Ovary (tissue), 7 donors: ENCODE measurements at regions not wholly inside any gene's neighbourhood (a gene's known extent, or its start where the extent isn't known, plus 50 kb on each side); places are given as distances from the start of the nearest gene placed in this dataset.

Experiments
- DNase-seq, 5 donors: peaks; one replicate each; pipeline ENCODE4 v3.0.0-alpha.2; 2019 to 2020
- H3K27ac ChIP-seq, 2 donors: fragments of 200-600 bp; one replicate each; pipeline versions ENCODE4 v1.5.1 to v1.8.0; 2019 to 2022
- H3K27me3 ChIP-seq: fragments of 200-600 bp; one replicate; pipeline ENCODE4 v1.8.0; 2022
- H3K36me3 ChIP-seq: fragments of 200-600 bp; sonication (generic); one replicate; pipeline ENCODE4 v1.5.1; 2019
- H3K4me1 ChIP-seq: one replicate; pipeline ENCODE4 v1.8.1; 2013; ENCODE audit warnings: mild to moderate bottlenecking, moderate library complexity; ENCODE audit not compliant: insufficient read depth
- H3K4me3 ChIP-seq: fragments of 200-600 bp; sonication (generic); one replicate; pipeline ENCODE4 v1.5.1; 2017
- H3K9me3 ChIP-seq, 2 donors: fragments of 200-600 bp in 1 of 2; sonication (generic) in 1 of 2; one replicate each; pipeline versions ENCODE4 v1.5.1 to v1.8.1; 2013 to 2019; ENCODE audit warnings: mild to moderate bottlenecking in 1 of 2, moderate library complexity in 1 of 2
- EP300 ChIP-seq: sonication (generic); formaldehyde crosslinking; IDR thresholded peaks from one replicate; pipeline ENCODE4 v1.6.1; 2017; ENCODE audit warnings: antibody characterized with exemption
- POLR2A ChIP-seq: fragments of 450-650 bp; IDR thresholded peaks from one replicate; pipeline ENCODE4 v1.6.1; 2017; ENCODE audit warnings: antibody characterized with exemption, mild to moderate bottlenecking, moderate library complexity
- WGBS, 3 donors: extraction: QIAGEN DNeasy Blood & Tissue Kit in 1 of 3; methylation state at CpG; one replicate each; pipeline versions ENCODE4 v1.1.5 to v1.1.7; 2013 to 2017; 5-methylcytosine and 5-hydroxymethylcytosine counted together
- intact Hi-C, 4 donors: fragments of 100-400 bp; cut with DNase I; formaldehyde crosslinking; loops; one replicate each; pipeline versions ENCODE4 v1.11.0 to v1.15.1; 2022 to 2023
- TF ChIP-seq, protein P1 (sequence below), 3 donors: fragments of 450-650 bp in 2 of 3; fragments of 200-600 bp in 1 of 3; IDR thresholded peaks; one replicate each; pipeline versions ENCODE4 v1.5.1 to v1.8.0; 2016 to 2022; ENCODE audit warnings: antibody characterized with exemption in 3 of 3, mild to moderate bottlenecking in 1 of 3
- donor health status: DM: no; HTN: no; CAD: no; lungs with moderate emphysema.
- donor health status: DM: no; HTN: no; CAD: no.
- donor health status: Bipolar disorder and iron deficiency.
- donor health status: DM: no; HTN: no; CAD: no.
- donor health status: DM: yes; HTN: yes; CAD: no.

DNA sequence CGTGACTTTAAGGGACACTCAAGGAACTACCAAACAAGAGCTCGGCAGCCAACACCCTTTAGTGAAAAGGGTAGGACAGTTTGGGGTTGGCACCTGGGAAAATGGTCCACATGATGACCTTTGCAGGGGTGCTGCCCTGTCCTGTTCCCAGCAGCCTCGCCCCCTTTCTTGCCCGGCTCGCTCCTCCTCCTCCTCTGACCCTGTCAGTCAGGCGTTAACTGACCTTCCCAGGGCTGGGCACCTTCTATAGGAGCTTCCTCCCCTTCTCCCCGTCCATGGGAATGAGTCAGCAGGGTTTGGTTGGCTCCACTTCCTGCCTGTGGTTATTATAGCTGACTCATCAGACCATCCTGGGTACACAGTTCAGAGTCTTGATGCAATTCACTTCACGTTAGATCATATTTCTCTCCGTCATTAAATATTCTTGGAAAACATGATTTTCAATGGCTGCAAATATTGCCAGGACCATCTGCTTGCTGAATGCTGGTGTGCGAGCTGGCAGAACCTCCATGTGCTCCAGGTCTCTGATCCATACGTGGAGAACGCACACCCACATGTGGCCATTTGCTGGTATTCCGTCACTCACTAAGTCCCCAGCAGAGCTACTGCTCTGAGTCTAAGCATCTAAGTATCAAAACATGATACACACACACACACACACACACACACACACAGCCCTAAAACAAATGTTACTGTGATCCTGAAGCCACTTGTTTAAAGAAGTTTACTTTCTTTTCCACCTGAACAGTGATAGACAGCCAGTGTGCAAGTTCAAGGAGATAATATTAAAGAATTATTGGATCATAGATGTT is 185.0 kb downstream of the ANAPC1 start:
- no peak for TF ChIP-seq POLR2A
- TF ChIP-seq, protein P1, sequence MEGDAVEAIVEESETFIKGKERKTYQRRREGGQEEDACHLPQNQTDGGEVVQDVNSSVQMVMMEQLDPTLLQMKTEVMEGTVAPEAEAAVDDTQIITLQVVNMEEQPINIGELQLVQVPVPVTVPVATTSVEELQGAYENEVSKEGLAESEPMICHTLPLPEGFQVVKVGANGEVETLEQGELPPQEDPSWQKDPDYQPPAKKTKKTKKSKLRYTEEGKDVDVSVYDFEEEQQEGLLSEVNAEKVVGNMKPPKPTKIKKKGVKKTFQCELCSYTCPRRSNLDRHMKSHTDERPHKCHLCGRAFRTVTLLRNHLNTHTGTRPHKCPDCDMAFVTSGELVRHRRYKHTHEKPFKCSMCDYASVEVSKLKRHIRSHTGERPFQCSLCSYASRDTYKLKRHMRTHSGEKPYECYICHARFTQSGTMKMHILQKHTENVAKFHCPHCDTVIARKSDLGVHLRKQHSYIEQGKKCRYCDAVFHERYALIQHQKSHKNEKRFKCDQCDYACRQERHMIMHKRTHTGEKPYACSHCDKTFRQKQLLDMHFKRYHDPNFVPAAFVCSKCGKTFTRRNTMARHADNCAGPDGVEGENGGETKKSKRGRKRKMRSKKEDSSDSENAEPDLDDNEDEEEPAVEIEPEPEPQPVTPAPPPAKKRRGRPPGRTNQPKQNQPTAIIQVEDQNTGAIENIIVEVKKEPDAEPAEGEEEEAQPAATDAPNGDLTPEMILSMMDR (IDR thresholded peaks at IDR 0.05) = no peak
- no peak for TF ChIP-seq EP300
- Histone ChIP-seq H3K4me1 (peaks cover 2% of the 10 kb centered on the region), H3K9me3 (no peaks in the 10 kb centered on the region), H3K4me3 (no peak overlapping the region), H3K27me3 (no peaks in the 10 kb centered on the region), H3K36me3 (no peaks in the 10 kb centered on the region), H3K27ac (no peak overlapping the region)
- intact Hi-C loops = no loop called here
- DNase-seq = no peak
- WGBS, 3 donors = 52 to 54% (median 54%) methylated on average over 13 of the region's 13 CpGs

DNA sequence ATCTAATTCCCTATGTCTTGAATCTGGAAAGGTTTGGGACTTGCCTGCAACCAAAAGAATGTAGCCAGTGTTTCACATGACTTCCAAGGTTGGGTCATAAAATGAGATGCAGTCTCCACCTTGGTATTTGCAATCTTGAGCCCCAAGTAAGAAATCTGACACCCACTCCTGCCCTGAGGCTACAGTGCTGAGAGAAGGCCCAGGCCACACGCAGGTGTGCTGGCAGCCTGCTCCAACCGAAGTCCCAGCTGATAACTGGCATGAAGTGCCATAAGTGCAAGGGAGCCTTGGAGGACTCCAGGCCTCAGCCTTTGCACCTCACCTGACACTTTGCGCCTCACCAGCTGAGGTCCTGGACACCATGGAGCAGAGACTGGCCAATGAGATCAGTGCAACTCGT is 182.7 kb downstream of the ANAPC1 start:
- intact Hi-C loops = no loop called here
- WGBS, 3 donors = 95 to 98% (median 96%) methylated on average over 4 of the region's 4 CpGs

DNA sequence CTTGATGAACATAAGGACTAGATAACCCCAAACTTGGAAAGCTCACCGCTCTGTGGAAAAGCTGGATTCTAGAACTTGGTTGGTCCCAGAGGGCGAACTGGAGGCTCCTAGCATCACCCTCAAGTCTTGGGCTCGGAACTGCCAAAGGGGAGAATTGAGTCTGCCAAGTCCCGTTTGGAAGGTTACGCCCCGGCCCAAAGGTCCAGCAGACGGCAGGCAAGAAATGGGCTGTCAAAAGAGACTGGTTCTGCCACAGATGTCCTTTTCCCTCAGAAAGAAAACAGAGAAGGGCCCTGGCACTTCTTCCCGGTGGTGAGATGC is 182.2 kb downstream of the ANAPC1 start:
- H3K27ac ChIP-seq = no peak overlapping the region
- peaks cover 2% of the 10 kb centered on the region for H3K4me1 ChIP-seq
- DNase-seq = no peak
- intact Hi-C loops = no loop called here
- H3K36me3 ChIP-seq = no peaks in the 10 kb centered on the region
- H3K27me3 ChIP-seq = no peaks in the 10 kb centered on the region
- TF ChIP-seq, protein P1 (IDR thresholded peaks at IDR 0.05) = no peak
- no peak for TF ChIP-seq EP300
- no peaks in the 10 kb centered on the region for H3K9me3 ChIP-seq
- WGBS, 3 donors = 89 to 94% (median 93%) methylated on average over 8 of the region's 8 CpGs
- no peak overlapping the region for H3K4me3 ChIP-seq

More for the DNA sequence above, 182.7 kb downstream of the ANAPC1 start:
- Histone ChIP-seq H3K27ac (no peak overlapping the region), H3K9me3 (no peaks in the 10 kb centered on the region), H3K4me3 (no peak overlapping the region), H3K27me3 (no peaks in the 10 kb centered on the region), H3K36me3 (no peaks in the 10 kb centered on the region), H3K4me1 (peaks cover 2% of the 10 kb centered on the region)
- no peak for DNase-seq
- no peak for TF ChIP-seq POLR2A
- TF ChIP-seq EP300 = no peak
- TF ChIP-seq, protein P1 (IDR thresholded peaks at IDR 0.05) = no peak

DNA sequence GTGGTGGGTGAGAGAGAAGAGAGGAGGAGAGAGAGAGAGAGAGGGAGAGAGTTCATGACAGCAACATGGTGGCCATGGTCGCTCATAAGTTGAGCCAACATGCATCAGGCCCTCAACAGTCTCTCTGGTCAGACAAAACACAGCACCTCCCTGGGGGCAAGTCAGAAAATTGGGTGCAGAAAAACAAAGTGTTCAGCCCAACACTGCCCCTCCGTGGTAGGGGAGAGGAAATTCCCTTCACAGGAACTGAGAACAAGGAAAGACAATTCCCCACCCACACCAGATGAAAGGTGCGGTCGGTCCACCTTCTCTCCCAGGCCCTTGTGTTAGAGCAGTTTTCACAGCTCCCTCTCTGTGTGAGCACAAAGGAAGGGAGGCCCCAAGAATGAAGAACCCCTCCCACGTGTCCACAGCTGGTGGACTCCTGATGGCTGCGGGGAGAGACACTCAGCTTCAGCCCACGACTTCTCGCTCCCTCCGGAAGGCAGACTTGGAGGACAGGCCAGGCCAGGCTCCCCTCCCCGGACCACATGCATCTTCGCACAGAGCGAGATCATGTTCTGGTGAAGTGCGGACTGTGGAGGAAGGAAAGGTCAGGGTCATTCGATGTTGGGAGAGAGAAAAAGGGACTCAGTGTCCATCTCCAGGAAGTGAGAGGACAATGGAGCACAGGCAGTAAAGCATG is 181.7 kb downstream of the ANAPC1 start:
- Histone ChIP-seq H3K9me3 (no peaks in the 10 kb centered on the region), H3K27me3 (no peaks in the 10 kb centered on the region), H3K27ac (no peak overlapping the region), H3K4me1 (peaks cover 2% of the 10 kb centered on the region), H3K36me3 (no peaks in the 10 kb centered on the region), H3K4me3 (no peak overlapping the region)
- TF ChIP-seq POLR2A (no peak), EP300 (no peak)
- TF ChIP-seq, protein P1 (IDR thresholded peaks at IDR 0.05) = no peak
- intact Hi-C loops = no loop called here
- WGBS, 3 donors = 28 to 50% (median 42%) methylated on average over 14 of the region's 14 CpGs
- no peak for DNase-seq
